CD14-positive monocyte (primary cell): ENCODE measurements at regions not wholly inside any gene's neighbourhood (a gene's known extent, or its start where the extent isn't known, plus 50 kb on each side); places are given as distances from the start of the nearest gene placed in this dataset.

ENCODE experiments used
- DNase-seq, 3 donors: peaks; one replicate each; pipeline ENCODE4 v3.0.0-alpha.2; 2011 to 2022
- H2AFZ ChIP-seq: 2 replicates; pipeline ENCODE4 v1.6.0; 2012; ENCODE audit warnings: mild to moderate bottlenecking, low read depth, low read length, inconsistent platforms; ENCODE audit not compliant: insufficient read depth, poor library complexity, severe bottlenecking
- H3K27ac ChIP-seq, 2 donors: 1 replicate in 1 of 2; 2 replicates in 1 of 2; pipeline ENCODE4 v1.5.1; 2012 to 2013; ENCODE audit warnings: low read length in 2 of 2, control low read depth in 1 of 2, inconsistent platforms in 1 of 2, low read depth in 1 of 2, mild to moderate bottlenecking in 1 of 2
- H3K27me3 ChIP-seq, 2 donors: one replicate each; pipeline versions ENCODE4 v1.6.0 to v1.6.1; 2011 to 2013; ENCODE audit warnings: low read length in 2 of 2; ENCODE audit not compliant: control insufficient read depth in 2 of 2, insufficient read depth in 2 of 2
- H3K36me3 ChIP-seq, 2 donors: replicated peaks in 1 of 2; 1 replicate in 1 of 2; 2 replicates in 1 of 2; pipeline versions ENCODE4 v1.5.1 to v1.6.1; 2012 to 2013; ENCODE audit warnings: low read length in 2 of 2, control low read depth in 1 of 2, inconsistent platforms in 1 of 2, mild to moderate bottlenecking in 1 of 2; ENCODE audit not compliant: insufficient read depth in 2 of 2, control insufficient read depth in 1 of 2
- H3K4me1 ChIP-seq, 2 donors: 1 replicate in 1 of 2; 2 replicates in 1 of 2; pipeline versions ENCODE4 v1.5.1 to v1.6.1; 2012 to 2013; ENCODE audit warnings: low read length in 2 of 2, control low read depth in 1 of 2, inconsistent platforms in 1 of 2, mild to moderate bottlenecking in 1 of 2, moderate library complexity in 1 of 2; ENCODE audit not compliant: insufficient read depth in 2 of 2, control insufficient read depth in 1 of 2
- H3K4me2 ChIP-seq: replicated peaks from 2 replicates; pipeline ENCODE3; 2012; ENCODE audit warnings: low read length, moderate library complexity, mild to moderate bottlenecking; ENCODE audit not compliant: poor library complexity, severe bottlenecking; ENCODE audit errors: extremely low read depth
- H3K4me3 ChIP-seq, 3 experiments: fragments of 200-600 bp in 1 of 3; sonication (generic) in 1 of 3; replicated peaks in 1 of 3; 1 replicate in 2 of 3; 2 replicates in 1 of 3; pipeline ENCODE4 v1.5.1; 2011 to 2013; ENCODE audit warnings: low read length in 3 of 3, mild to moderate bottlenecking in 3 of 3, control low read depth in 2 of 3, low read depth in 2 of 3, inconsistent platforms in 1 of 3, moderate library complexity in 1 of 3
- H3K79me2 ChIP-seq: 2 replicates; pipeline ENCODE4 v1.6.0; 2012; ENCODE audit warnings: mild to moderate bottlenecking, control low read depth, inconsistent platforms, low read length, moderate library complexity; ENCODE audit not compliant: insufficient read depth
- H3K9ac ChIP-seq: 2 replicates; pipeline ENCODE4 v1.6.0; 2017; ENCODE audit warnings: low read length, mild to moderate bottlenecking; ENCODE audit not compliant: insufficient read depth, poor library complexity, severe bottlenecking
- H3K9me3 ChIP-seq, 2 donors: replicated peaks in 1 of 2; 1 replicate in 1 of 2; 2 replicates in 1 of 2; pipeline versions ENCODE4 v1.5.1 to v1.6.1; 2012 to 2013; ENCODE audit warnings: low read length in 2 of 2, control low read depth in 1 of 2; ENCODE audit not compliant: control insufficient read depth in 1 of 2, insufficient read depth in 1 of 2
- H4K20me1 ChIP-seq: 2 replicates; pipeline ENCODE4 v1.6.0; 2012; ENCODE audit warnings: mild to moderate bottlenecking, low read length, control low read depth, moderate library complexity; ENCODE audit not compliant: insufficient read depth
- H3K27ac Mint-ChIP-seq, 7 donors: one replicate each; pipeline ENCODE4 v1.8.0; 2020; ENCODE audit warnings: mild to moderate bottlenecking in 7 of 7, mixed read lengths in 7 of 7, moderate library complexity in 6 of 7, inconsistent platforms in 2 of 7
- H3K27me3 Mint-ChIP-seq, 3 donors: one replicate each; pipeline ENCODE4 v1.8.0; 2021 to 2022; ENCODE audit warnings: low read depth in 3 of 3, mild to moderate bottlenecking in 3 of 3, mixed read lengths in 3 of 3, moderate library complexity in 3 of 3, inconsistent platforms in 1 of 3
- H3K36me3 Mint-ChIP-seq, 2 donors: one replicate each; pipeline ENCODE4 v1.8.0; 2020; ENCODE audit warnings: mixed read lengths in 2 of 2, inconsistent platforms in 1 of 2, mild to moderate bottlenecking in 1 of 2
- H3K4me1 Mint-ChIP-seq: one replicate; pipeline ENCODE4 v1.8.0; 2020; ENCODE audit warnings: mild to moderate bottlenecking, mixed read lengths
- H3K4me3 Mint-ChIP-seq, 2 donors: one replicate each; pipeline ENCODE4 v1.8.0; 2020; ENCODE audit warnings: mild to moderate bottlenecking in 2 of 2, mixed read lengths in 2 of 2, moderate library complexity in 1 of 2
- H3K9me3 Mint-ChIP-seq, 7 donors: one replicate each; pipeline ENCODE4 v1.8.0; 2020 to 2022; ENCODE audit warnings: mixed read lengths in 7 of 7, mild to moderate bottlenecking in 6 of 7, moderate library complexity in 6 of 7, inconsistent platforms in 2 of 7
- WGBS: methylation state at CpG from one replicate; pipeline ENCODE4 v1.1.5; 2013; ENCODE audit warnings: missing lambda C conversion rate; ENCODE audit not compliant: insufficient coverage; 5-methylcytosine and 5-hydroxymethylcytosine counted together
- intact Hi-C, 2 donors: fragments of 100-400 bp; cut with micrococcal nuclease; formaldehyde crosslinking; loops; one replicate each; pipeline versions ENCODE4 v1.15.0 to v1.15.1; 2023
- TF ChIP-seq, protein P1 (sequence below): fragments of 200-600 bp; IDR thresholded peaks from one replicate; pipeline ENCODE4 v1.8.0; 2022; ENCODE audit warnings: antibody characterized with exemption, mild to moderate bottlenecking

DNA sequence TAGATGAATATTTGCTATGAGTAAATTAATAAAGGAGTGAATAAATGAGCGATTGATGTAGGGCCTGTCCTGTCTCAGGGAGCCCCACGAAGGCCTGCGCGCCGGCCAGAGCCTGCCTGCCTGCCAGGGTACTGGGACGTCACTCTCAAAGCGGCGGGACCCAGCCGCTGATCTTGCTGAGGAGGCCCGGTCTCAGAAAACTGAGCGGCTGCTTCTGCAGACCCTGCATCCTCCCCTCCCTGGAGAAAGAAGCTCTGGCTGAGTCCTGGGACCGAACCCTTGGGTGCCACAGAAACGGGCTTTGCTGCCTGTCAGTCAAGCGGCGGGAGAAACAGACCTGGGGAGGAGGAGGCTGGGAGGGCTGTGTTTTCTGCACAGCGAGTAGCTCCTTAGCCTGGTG, 91.6 kb upstream of the B3GAT1 start:
- Histone ChIP-seq H3K9ac (no peak overlapping the region), H3K36me3 (no peaks in the 10 kb centered on the region), H3K4me2 (no peak overlapping the region), H2AFZ (no peak overlapping the region), H3K4me1 (no peaks in the 10 kb centered on the region), H4K20me1 (no peaks in the 10 kb centered on the region), H3K9me3 (no peaks in the 10 kb centered on the region), H3K27me3 (no peaks in the 10 kb centered on the region), H3K4me3 (no peak overlapping the region), H3K79me2 (no peaks in the 10 kb centered on the region), H3K27ac (no peak overlapping the region)
- H3K27me3 Mint-ChIP-seq = peaks cover 3 to 13% (median 8%) of the 10 kb centered on the region in 3 donors
- H3K27ac Mint-ChIP-seq = no peak overlapping the region
- TF ChIP-seq, protein P1, sequence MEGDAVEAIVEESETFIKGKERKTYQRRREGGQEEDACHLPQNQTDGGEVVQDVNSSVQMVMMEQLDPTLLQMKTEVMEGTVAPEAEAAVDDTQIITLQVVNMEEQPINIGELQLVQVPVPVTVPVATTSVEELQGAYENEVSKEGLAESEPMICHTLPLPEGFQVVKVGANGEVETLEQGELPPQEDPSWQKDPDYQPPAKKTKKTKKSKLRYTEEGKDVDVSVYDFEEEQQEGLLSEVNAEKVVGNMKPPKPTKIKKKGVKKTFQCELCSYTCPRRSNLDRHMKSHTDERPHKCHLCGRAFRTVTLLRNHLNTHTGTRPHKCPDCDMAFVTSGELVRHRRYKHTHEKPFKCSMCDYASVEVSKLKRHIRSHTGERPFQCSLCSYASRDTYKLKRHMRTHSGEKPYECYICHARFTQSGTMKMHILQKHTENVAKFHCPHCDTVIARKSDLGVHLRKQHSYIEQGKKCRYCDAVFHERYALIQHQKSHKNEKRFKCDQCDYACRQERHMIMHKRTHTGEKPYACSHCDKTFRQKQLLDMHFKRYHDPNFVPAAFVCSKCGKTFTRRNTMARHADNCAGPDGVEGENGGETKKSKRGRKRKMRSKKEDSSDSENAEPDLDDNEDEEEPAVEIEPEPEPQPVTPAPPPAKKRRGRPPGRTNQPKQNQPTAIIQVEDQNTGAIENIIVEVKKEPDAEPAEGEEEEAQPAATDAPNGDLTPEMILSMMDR = no peak
- no peak overlapping the region for H3K4me3 Mint-ChIP-seq
- DNase-seq = no peak
- H3K4me1 Mint-ChIP-seq = no peaks in the 10 kb centered on the region
- WGBS = 96% methylated on average over 8 of the region's 16 CpGs
- H3K9me3 Mint-ChIP-seq = peaks cover 0 to 6% (median 0%) of the 10 kb centered on the region in 7 donors
- intact Hi-C loops = no loop called here
- H3K36me3 Mint-ChIP-seq = no peaks in the 10 kb centered on the region

DNA sequence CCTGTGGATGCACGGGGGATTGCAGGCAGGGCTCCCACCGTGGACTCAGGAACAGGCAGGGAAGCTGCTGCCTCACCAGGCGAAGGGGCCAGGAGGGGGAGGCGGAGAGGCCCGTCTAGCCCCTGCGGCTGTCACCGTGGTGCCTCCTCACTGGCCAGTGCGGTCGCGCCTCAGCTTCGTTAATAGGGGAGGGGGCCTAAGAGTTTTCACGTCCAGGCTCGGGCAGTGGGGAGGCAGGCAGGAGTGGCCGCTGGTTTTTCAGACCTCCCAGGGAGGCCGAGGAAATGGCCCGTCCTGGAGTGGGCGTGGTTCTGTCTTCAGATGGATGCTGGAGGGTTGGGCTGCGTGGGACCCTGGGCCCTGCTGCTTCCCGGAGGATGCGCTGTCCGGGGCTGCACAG, 91.1 kb upstream of the B3GAT1 start:
- Histone ChIP-seq H3K9me3 (peaks cover 0 to 2% of the 10 kb centered on the region in 2 donors), H2AFZ (no peak overlapping the region), H3K79me2 (no peaks in the 10 kb centered on the region), H3K4me2 (no peak overlapping the region), H3K36me3 (no peaks in the 10 kb centered on the region), H3K27ac (no peak overlapping the region), H3K9ac (no peak overlapping the region), H3K27me3 (no peaks in the 10 kb centered on the region), H3K4me1 (no peaks in the 10 kb centered on the region), H4K20me1 (no peaks in the 10 kb centered on the region), H3K4me3 (no peak overlapping the region)
- no peak overlapping the region for H3K4me3 Mint-ChIP-seq
- intact Hi-C loops = no loop called here
- peaks cover 3 to 11% (median 8%) of the 10 kb centered on the region in 3 donors for H3K27me3 Mint-ChIP-seq
- H3K4me1 Mint-ChIP-seq = no peaks in the 10 kb centered on the region
- TF ChIP-seq, protein P1 = no peak
- 74% methylated on average over 16 of the region's 21 CpGs for WGBS
- H3K27ac Mint-ChIP-seq = no peak overlapping the region
- H3K9me3 Mint-ChIP-seq = peaks cover 0 to 6% (median under 1%) of the 10 kb centered on the region in 7 donors
- H3K36me3 Mint-ChIP-seq = no peaks in the 10 kb centered on the region
- DNase-seq = no peak
